IMR-90 (cell line): ENCODE measurements at regions not wholly inside any gene's neighbourhood (a gene's known extent, or its start where the extent isn't known, plus 50 kb on each side); places are given as distances from the start of the nearest gene placed in this dataset.

Experiments
- ATAC-seq: fragments of 200-7000 bp; cut with Tn5 transposase; 2 replicates; pipeline ENCODE4 v1.9.1; 2020; ENCODE audit warnings: low read depth, mild to moderate bottlenecking, moderate library complexity
- BruUV-seq: library from RNA; stranded (reverse); fragments of 400-500 nt; replicated peaks from 2 replicates; lab custom pipeline; 2021; lab: Mats Ljungman, UMichigan
- CTCF ChIA-PET: fragments of 300-600 bp; formaldehyde crosslinking; extraction: SDS; loops from one replicate; lab custom pipeline; 2021; ENCODE audit warnings: antibody characterized with exemption; lab: Yijun Ruan, JAX
- POLR2A ChIA-PET: fragments of 300-600 bp; sonication (Branson Sonifier 250); formaldehyde crosslinking; loops from one replicate; lab custom pipeline; 2022; ENCODE audit warnings: antibody characterized with exemption; ENCODE audit not compliant: unreplicated experiment; lab: Charles Lee
- DNase-seq: peaks from one replicate; pipeline ENCODE4 v3.0.0; 2013
- H2AFZ ChIP-seq: replicated peaks from 2 replicates; pipeline ENCODE3; 2013; ENCODE audit warnings: low read length, mild to moderate bottlenecking; ENCODE audit not compliant: poor library complexity
- H2AK5ac ChIP-seq: 2 replicates; pipeline ENCODE4 v1.6.1; 2013; ENCODE audit warnings: low read depth, low read length, inconsistent platforms
- H2AK9ac ChIP-seq: replicated peaks from 2 replicates; pipeline ENCODE3; 2013; ENCODE audit warnings: mild to moderate bottlenecking, low read depth, low read length, moderate library complexity; ENCODE audit not compliant: poor library complexity
- H2BK120ac ChIP-seq: 2 replicates; pipeline ENCODE4 v1.6.1; 2013; ENCODE audit warnings: low read depth, low read length, inconsistent platforms
- H2BK15ac ChIP-seq: 3 replicates; pipeline ENCODE4 v1.6.1; 2013; ENCODE audit warnings: low read depth, low read length, inconsistent platforms
- H2BK20ac ChIP-seq: 2 replicates; pipeline ENCODE4 v1.6.1; 2013; ENCODE audit warnings: low read depth, mild to moderate bottlenecking, inconsistent platforms, low read length, moderate library complexity
- H2BK5ac ChIP-seq: 2 replicates; pipeline ENCODE4 v1.6.1; 2013; ENCODE audit warnings: mild to moderate bottlenecking, low read depth, low read length, inconsistent platforms; ENCODE audit not compliant: poor library complexity, severe bottlenecking
- H3K14ac ChIP-seq: replicated peaks from 2 replicates; pipeline ENCODE4 v1.6.1; 2013; ENCODE audit warnings: low read depth, low read length, inconsistent platforms
- H3K18ac ChIP-seq: 2 replicates; pipeline ENCODE4 v1.6.1; 2013; ENCODE audit warnings: low read depth, low read length, control low read depth
- H3K23ac ChIP-seq: 2 replicates; pipeline ENCODE4 v1.6.1; 2013; ENCODE audit warnings: low read depth, low read length, inconsistent platforms
- H3K27ac ChIP-seq: 2 replicates; pipeline ENCODE4 v1.5.1; 2013; ENCODE audit warnings: mild to moderate bottlenecking, control low read depth, low read length; ENCODE audit not compliant: insufficient read depth
- H3K27me3 ChIP-seq: 2 replicates; pipeline ENCODE4 v1.6.1; 2013; ENCODE audit warnings: low read length; ENCODE audit not compliant: control insufficient read depth, insufficient read depth
- H3K36me3 ChIP-seq: 2 replicates; pipeline ENCODE4 v1.6.1; 2013; ENCODE audit warnings: low read length, mixed read lengths; ENCODE audit not compliant: control insufficient read depth, insufficient read depth
- H3K4ac ChIP-seq: 2 replicates; pipeline ENCODE4 v1.6.1; 2013; ENCODE audit warnings: low read depth, low read length, inconsistent platforms
- H3K4me1 ChIP-seq: 2 replicates; pipeline ENCODE4 v1.6.1; 2013; ENCODE audit warnings: low read length, mixed read lengths; ENCODE audit not compliant: control insufficient read depth, insufficient read depth
- H3K4me2 ChIP-seq: 2 replicates; pipeline ENCODE4 v1.6.1; 2013; ENCODE audit warnings: low read depth, mild to moderate bottlenecking, control low read depth, low read length, moderate library complexity
- H3K4me3 ChIP-seq: 2 replicates; pipeline ENCODE4 v1.5.1; 2013; ENCODE audit warnings: low read depth, mild to moderate bottlenecking, control low read depth, low read length, moderate library complexity; ENCODE audit not compliant: insufficient read depth
- H3K56ac ChIP-seq: 2 replicates; pipeline ENCODE4 v1.6.1; 2013; ENCODE audit warnings: low read length, inconsistent platforms; ENCODE audit not compliant: insufficient read depth; ENCODE audit errors: extremely low read depth
- H3K79me1 ChIP-seq, 2 experiments: 2 replicates each; pipeline ENCODE4 v1.6.1; 2013; ENCODE audit warnings: low read length in 2 of 2, inconsistent platforms in 1 of 2, low read depth in 1 of 2
- H3K9ac ChIP-seq: 2 replicates; pipeline ENCODE4 v1.6.1; 2013; ENCODE audit warnings: low read depth, low read length, control low read depth
- H3K9me1 ChIP-seq: 2 replicates; pipeline ENCODE4 v1.6.1; 2013; ENCODE audit warnings: low read length, inconsistent platforms; ENCODE audit not compliant: insufficient read depth
- H3K9me3 ChIP-seq: 2 replicates; pipeline ENCODE4 v1.6.1; 2013; ENCODE audit warnings: low read length; ENCODE audit not compliant: control insufficient read depth, insufficient read depth
- H4K20me1 ChIP-seq: 2 replicates; pipeline ENCODE4 v1.6.1; 2013; ENCODE audit warnings: low read length, inconsistent platforms; ENCODE audit not compliant: insufficient read depth
- H4K5ac ChIP-seq: 2 replicates; pipeline ENCODE4 v1.6.1; 2013; ENCODE audit warnings: mild to moderate bottlenecking, low read depth, low read length, control low read depth
- H4K8ac ChIP-seq, 2 experiments: 2 replicates each; pipeline ENCODE4 v1.6.1; 2013; ENCODE audit warnings: low read depth in 2 of 2, low read length in 2 of 2, control low read depth in 1 of 2, inconsistent platforms in 1 of 2
- H4K91ac ChIP-seq: 2 replicates; pipeline ENCODE4 v1.6.1; 2013; ENCODE audit warnings: low read depth, low read length, inconsistent platforms; ENCODE audit not compliant: insufficient read depth
- CEBPB ChIP-seq: IDR thresholded peaks from 2 replicates; pipeline ENCODE4 v1.6.1; 2012; ENCODE audit warnings: low read depth, low read length, improper control_type of control experiment
- CHD1 ChIP-seq: IDR thresholded peaks from 2 replicates; pipeline ENCODE4 v1.6.1; 2012; ENCODE audit warnings: low read depth, low read length, improper control_type of control experiment
- MAFK ChIP-seq: IDR thresholded peaks from 2 replicates; pipeline ENCODE4 v1.6.1; 2012; ENCODE audit warnings: low read depth, low read length, improper control_type of control experiment
- MAZ ChIP-seq: IDR thresholded peaks from 2 replicates; pipeline ENCODE4 v1.6.1; 2012; ENCODE audit warnings: low read depth, mild to moderate bottlenecking, low read length, improper control_type of control experiment, moderate library complexity, borderline replicate concordance
- NFE2L2 ChIP-seq: fragments of 150-350 bp; IDR thresholded peaks from 2 replicates; pipeline ENCODE4 v1.6.1; 2016; ENCODE audit warnings: low read depth, mild to moderate bottlenecking, low read length
- POLR2A ChIP-seq: IDR thresholded peaks from 2 replicates; pipeline ENCODE4 v1.6.1; 2012; ENCODE audit warnings: mild to moderate bottlenecking, low read depth, low read length
- RAD21 ChIP-seq: IDR thresholded peaks from 2 replicates; pipeline ENCODE4 v1.6.1; 2012; ENCODE audit warnings: low read length, improper control_type of control experiment
- SMC3 ChIP-seq: fragments of 150-350 bp; IDR thresholded peaks from 2 replicates; pipeline ENCODE4 v1.6.1; 2016; ENCODE audit warnings: low read depth, mild to moderate bottlenecking, antibody characterized with exemption, low read length, moderate library complexity
- WGBS, 2 experiments: methylation state at CpG; one replicate each; pipeline versions ENCODE4 v1.1.5 to v1.1.7; 2013; ENCODE audit warnings: missing lambda C conversion rate in 2 of 2; ENCODE audit not compliant: insufficient read length in 1 of 2; ENCODE audit errors: extremely low coverage in 2 of 2; 5-methylcytosine and 5-hydroxymethylcytosine counted together
- dilution Hi-C: fragments of 300-500 bp; cut with HindIII; formaldehyde crosslinking; loops from one replicate; pipeline ENCODE4 v1.14.3; 2018; ENCODE audit warnings: low sequenced_read_pairs; ENCODE audit not compliant: unreplicated experiment
- in situ Hi-C: fragments of 300-500 bp; cut with MboI; formaldehyde crosslinking; loops from 3 replicates; pipeline ENCODE4 v1.14.3; 2019; ENCODE audit warnings: low sequenced_read_pairs, inconsistent platforms, mixed read lengths
- intact Hi-C: fragments of 100-400 bp; cut with micrococcal nuclease; formaldehyde crosslinking; loops from 2 replicates; pipeline ENCODE4 v1.10.0; 2022
- TF ChIP-seq, protein P1 (sequence below): fragments of 150-350 bp; IDR thresholded peaks from 2 replicates; pipeline ENCODE4 v1.6.1; 2016; ENCODE audit warnings: low read depth, mild to moderate bottlenecking, low read length, moderate library complexity, borderline replicate concordance
- TF ChIP-seq, protein P2 (sequence below): conservative IDR thresholded peaks from 2 replicates; pipeline ENCODE4 v1.5.1; 2012; ENCODE audit warnings: mild to moderate bottlenecking, low read depth, low read length, improper control_type of control experiment

DNA sequence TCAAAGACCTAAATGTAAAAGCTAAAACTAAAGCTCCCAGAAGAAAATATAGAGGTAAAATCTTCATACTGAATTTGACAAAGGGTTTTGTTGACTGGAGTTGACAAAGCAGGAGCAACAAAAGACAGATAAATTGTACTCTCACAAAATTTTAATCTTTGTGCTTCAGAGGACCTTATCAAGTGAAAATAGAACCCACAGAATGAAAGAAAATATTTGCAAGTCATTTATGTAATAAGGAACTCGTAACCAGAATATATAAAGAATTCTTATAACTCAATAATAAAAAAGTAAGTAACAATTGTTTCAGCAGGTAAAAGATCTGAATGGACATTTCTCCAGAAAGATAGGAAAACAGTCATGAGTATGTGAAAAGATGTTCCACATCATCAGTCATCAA lies 62.0 kb upstream of the SRRM3 start:
- no peak overlapping the region for H2BK15ac ChIP-seq
- POLR2A ChIA-PET = no interaction called here
- H2BK5ac ChIP-seq = no peak overlapping the region
- H4K5ac ChIP-seq = no peak overlapping the region
- WGBS, 2 experiments = no CpG with 5 or more reads among the region's 1 CpG
- H4K8ac ChIP-seq = no peak overlapping the region
- intact Hi-C loops = no loop called here
- no peaks in the 10 kb centered on the region for H3K9me1 ChIP-seq
- no peak overlapping the region for H3K4ac ChIP-seq
- no peaks in the 10 kb centered on the region for H4K20me1 ChIP-seq
- CTCF ChIA-PET = no interaction called here
- no peaks in the 10 kb centered on the region for H3K4me1 ChIP-seq
- no peaks in the 10 kb centered on the region for H3K36me3 ChIP-seq
- no peak overlapping the region for H2AK9ac ChIP-seq
- H3K14ac ChIP-seq = no peak overlapping the region
- no peak overlapping the region for H2AFZ ChIP-seq
- no peak overlapping the region for H4K91ac ChIP-seq
- H3K27me3 ChIP-seq = peaks cover 25% of the 10 kb centered on the region
- no peak overlapping the region for H3K27ac ChIP-seq
- dilution Hi-C loops = no loop called here
- H3K4me2 ChIP-seq = no peak overlapping the region
- in situ Hi-C loops = loop anchor here (25.0 kb wide), 1 partner anchor 277 kb away; no protein-coding TSS in a partner anchor
- BruUV-seq = no TSS peak
- DNase-seq (no peak), ATAC-seq (no peak)
- H3K4me3 ChIP-seq = no peak overlapping the region
- no peak overlapping the region for H3K23ac ChIP-seq
- no peak for TF ChIP-seq CEBPB
- TF ChIP-seq NFE2L2 = no peak
- no peak for TF ChIP-seq CHD1
- TF ChIP-seq MAZ = no peak
- TF ChIP-seq, protein P1, sequence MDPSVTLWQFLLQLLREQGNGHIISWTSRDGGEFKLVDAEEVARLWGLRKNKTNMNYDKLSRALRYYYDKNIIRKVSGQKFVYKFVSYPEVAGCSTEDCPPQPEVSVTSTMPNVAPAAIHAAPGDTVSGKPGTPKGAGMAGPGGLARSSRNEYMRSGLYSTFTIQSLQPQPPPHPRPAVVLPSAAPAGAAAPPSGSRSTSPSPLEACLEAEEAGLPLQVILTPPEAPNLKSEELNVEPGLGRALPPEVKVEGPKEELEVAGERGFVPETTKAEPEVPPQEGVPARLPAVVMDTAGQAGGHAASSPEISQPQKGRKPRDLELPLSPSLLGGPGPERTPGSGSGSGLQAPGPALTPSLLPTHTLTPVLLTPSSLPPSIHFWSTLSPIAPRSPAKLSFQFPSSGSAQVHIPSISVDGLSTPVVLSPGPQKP = no peak
- TF ChIP-seq POLR2A = no peak
- no peak for TF ChIP-seq SMC3
- TF ChIP-seq MAFK = no peak
- TF ChIP-seq RAD21 = no peak
- TF ChIP-seq, protein P2, sequence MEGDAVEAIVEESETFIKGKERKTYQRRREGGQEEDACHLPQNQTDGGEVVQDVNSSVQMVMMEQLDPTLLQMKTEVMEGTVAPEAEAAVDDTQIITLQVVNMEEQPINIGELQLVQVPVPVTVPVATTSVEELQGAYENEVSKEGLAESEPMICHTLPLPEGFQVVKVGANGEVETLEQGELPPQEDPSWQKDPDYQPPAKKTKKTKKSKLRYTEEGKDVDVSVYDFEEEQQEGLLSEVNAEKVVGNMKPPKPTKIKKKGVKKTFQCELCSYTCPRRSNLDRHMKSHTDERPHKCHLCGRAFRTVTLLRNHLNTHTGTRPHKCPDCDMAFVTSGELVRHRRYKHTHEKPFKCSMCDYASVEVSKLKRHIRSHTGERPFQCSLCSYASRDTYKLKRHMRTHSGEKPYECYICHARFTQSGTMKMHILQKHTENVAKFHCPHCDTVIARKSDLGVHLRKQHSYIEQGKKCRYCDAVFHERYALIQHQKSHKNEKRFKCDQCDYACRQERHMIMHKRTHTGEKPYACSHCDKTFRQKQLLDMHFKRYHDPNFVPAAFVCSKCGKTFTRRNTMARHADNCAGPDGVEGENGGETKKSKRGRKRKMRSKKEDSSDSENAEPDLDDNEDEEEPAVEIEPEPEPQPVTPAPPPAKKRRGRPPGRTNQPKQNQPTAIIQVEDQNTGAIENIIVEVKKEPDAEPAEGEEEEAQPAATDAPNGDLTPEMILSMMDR = no peak
- H3K9me3 ChIP-seq = no peaks in the 10 kb centered on the region
- no peak overlapping the region for H3K9ac ChIP-seq
- no peaks in the 10 kb centered on the region for H3K79me1 ChIP-seq
- no peak overlapping the region for H2AK5ac ChIP-seq
- H3K56ac ChIP-seq = no peak overlapping the region
- H2BK120ac ChIP-seq = no peak overlapping the region
- H2BK20ac ChIP-seq = no peak overlapping the region
- H3K18ac ChIP-seq = no peak overlapping the region
